ENCODE measurements at regions not wholly inside any gene's neighbourhood (a gene's known extent, or its start where the extent isn't known, plus 50 kb on each side); places are given as distances from the start of the nearest gene placed in this dataset.
A peak's percentile ranks its signal among the peaks of the same experiment; 100 is the strongest.

GRCh38 chr7:82623812-82624211 is 180.2 kb upstream of the CACNA2D1 start:
- intact Hi-C loops (cut with micrococcal nuclease) = no loop called here
- Mint-ChIP-seq H3K27ac (no peak overlapping the region), H3K9me3 (no peaks in the 10 kb centered on the region), H3K4me3 (no peak overlapping the region), H3K4me1 (no peaks in the 10 kb centered on the region), H3K36me3 (ENCODE audit: low read depth) (no peaks in the 10 kb centered on the region), H3K27me3 (no peaks in the 10 kb centered on the region)
- ChIA-PET CTCF (no interaction called here), POLR2A (no interaction called here)
- DNase-seq (no peak), ATAC-seq (ENCODE audit: low read depth) (no peak)
- no peak for TF ChIP-seq CTCF (IDR thresholded peaks at IDR 0.05)

GRCh38 chr7:82617156-82617555 is 173.6 kb upstream of the CACNA2D1 start:
- TF ChIP-seq CTCF (IDR thresholded peaks at IDR 0.05) = no peak
- DNase-seq (no peak), ATAC-seq (ENCODE audit: low read depth) (no peak)
- Mint-ChIP-seq H3K4me1 (peaks cover 14% of the 10 kb centered on the region), H3K4me3 (no peak overlapping the region), H3K27ac (no peak overlapping the region), H3K9me3 (peaks cover 2% of the 10 kb centered on the region), H3K27me3 (no peaks in the 10 kb centered on the region), H3K36me3 (ENCODE audit: low read depth) (no peaks in the 10 kb centered on the region)
- intact Hi-C loops (cut with micrococcal nuclease) = no loop called here
- CTCF ChIA-PET = no interaction called here
- POLR2A ChIA-PET = no interaction called here

GRCh38 chr7:82616059-82616728 is 172.6 kb upstream of the CACNA2D1 start:
- POLR2A ChIA-PET = no interaction called here
- Mint-ChIP-seq H3K9me3 (peaks cover 2% of the 10 kb centered on the region), H3K27ac (no peak overlapping the region), H3K4me3 (no peak overlapping the region), H3K27me3 (no peaks in the 10 kb centered on the region), H3K36me3 (ENCODE audit: low read depth) (no peaks in the 10 kb centered on the region), H3K4me1 (peaks cover 14% of the 10 kb centered on the region)
- CTCF ChIA-PET = no interaction called here
- peak; percentile 28 for ATAC-seq (ENCODE audit: low read depth)
- intact Hi-C loops (cut with micrococcal nuclease) = no loop called here
- no peak for TF ChIP-seq CTCF (IDR thresholded peaks at IDR 0.05)
- DNase-seq = no peak

- ChIA-PET CTCF (no interaction called here), POLR2A (no interaction called here)
- ATAC-seq (ENCODE audit: low read depth) (peak; percentile 70), DNase-seq (no peak)
- intact Hi-C loops (cut with micrococcal nuclease) = no loop called here
- Mint-ChIP-seq H3K27me3 (no peaks in the 10 kb centered on the region), H3K9me3 (peaks cover 2% of the 10 kb centered on the region), H3K4me1 (peaks cover 14% of the 10 kb centered on the region), H3K27ac (no peak overlapping the region), H3K4me3 (no peak overlapping the region), H3K36me3 (ENCODE audit: low read depth) (no peaks in the 10 kb centered on the region)
- no peak for TF ChIP-seq CTCF (IDR thresholded peaks at IDR 0.05)
Measured at GRCh38 chr7:82615527-82615926, 171.9 kb upstream of the CACNA2D1 start.

GRCh38 chr7:82609746-82610145 is 166.2 kb upstream of the CACNA2D1 start:
- H3K27ac Mint-ChIP-seq = no peak overlapping the region
- H3K27me3 Mint-ChIP-seq = no peaks in the 10 kb centered on the region
- no peaks in the 10 kb centered on the region for H3K9me3 Mint-ChIP-seq
- intact Hi-C loops (cut with micrococcal nuclease) = no loop called here
- no peak for TF ChIP-seq CTCF (IDR thresholded peaks at IDR 0.05)
- ATAC-seq (ENCODE audit: low read depth) = no peak
- H3K36me3 Mint-ChIP-seq (ENCODE audit: low read depth) = no peaks in the 10 kb centered on the region
- no peak for DNase-seq
- ChIA-PET CTCF (no interaction called here), POLR2A (no interaction called here)
- H3K4me3 Mint-ChIP-seq = no peak overlapping the region
- no peaks in the 10 kb centered on the region for H3K4me1 Mint-ChIP-seq
